ENCODE measurements at regions not wholly inside any gene's neighbourhood (a gene's known extent, or its start where the extent isn't known, plus 50 kb on each side); places are given as distances from the start of the nearest gene placed in this dataset.

DNA sequence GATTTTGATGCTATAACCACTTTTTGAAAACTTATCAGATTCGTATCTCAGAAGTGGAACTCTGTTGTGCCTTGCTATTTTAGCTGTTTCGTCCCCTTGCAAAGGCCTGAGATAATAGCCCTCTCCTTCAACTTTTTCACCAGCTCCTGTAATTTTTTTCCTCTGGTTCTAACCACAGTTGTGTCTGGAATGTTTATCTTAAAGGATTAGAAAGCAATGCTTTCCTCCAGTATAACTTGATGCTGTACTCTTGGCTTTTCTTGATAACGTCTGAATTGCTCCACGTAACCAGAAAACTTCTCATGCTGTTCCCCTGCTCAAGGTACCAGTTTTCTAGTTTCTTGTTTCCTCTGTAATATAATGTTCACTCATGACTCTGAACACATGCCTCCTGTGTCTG lies 209.4 kb downstream of the DTWD2 start:
- DNase-seq (ENCODE audit: low spot score) = no peak

DNA sequence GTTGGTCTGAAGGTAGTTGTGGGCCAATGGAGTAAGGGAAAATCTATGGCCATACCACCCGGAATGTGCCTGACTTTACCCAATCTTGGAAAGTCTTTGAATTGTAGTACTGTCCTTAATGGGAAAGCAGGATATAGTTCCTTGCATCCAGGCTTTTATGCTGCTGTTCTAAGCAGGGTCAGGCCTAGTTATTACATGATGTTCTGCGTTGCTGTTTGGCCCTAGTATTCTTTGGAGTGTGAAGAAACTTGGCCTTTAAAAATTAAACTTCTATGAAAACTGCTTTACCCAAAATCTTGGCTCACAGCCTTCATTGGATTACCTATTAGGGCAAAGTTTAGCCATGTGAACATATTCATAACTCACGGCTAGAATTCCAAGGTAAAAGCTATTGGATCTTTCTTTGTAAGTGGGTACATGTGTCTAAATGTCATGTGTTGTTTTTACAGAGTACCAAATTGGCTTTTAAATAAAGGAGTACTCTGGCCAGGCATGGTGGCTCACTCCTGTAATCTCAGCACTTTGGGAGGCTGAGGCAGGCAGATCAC lies 211.1 kb downstream of the DTWD2 start:
- DNase-seq (ENCODE audit: low spot score) = no peak

DNA sequence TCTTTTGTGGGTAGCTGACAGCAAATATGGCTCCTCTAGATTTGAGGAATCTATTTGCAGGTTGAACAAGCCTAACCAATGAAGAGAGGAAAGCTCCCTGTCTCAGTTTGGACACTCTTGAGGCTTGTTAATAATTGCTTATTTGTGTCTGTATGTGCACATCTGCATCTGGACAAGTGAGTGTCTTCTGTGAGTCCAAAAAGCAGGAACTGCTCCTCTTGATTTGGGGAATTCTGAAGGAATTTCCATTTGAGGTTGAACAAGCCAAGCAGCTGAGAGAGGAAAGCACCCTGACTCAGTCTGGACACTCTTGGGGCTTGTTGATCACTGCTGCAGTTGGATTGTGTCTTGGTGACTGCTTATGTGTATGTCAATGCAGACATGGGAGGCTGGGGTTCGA lies 211.6 kb downstream of the DTWD2 start:
- DNase-seq (ENCODE audit: low spot score) = no peak

DNA sequence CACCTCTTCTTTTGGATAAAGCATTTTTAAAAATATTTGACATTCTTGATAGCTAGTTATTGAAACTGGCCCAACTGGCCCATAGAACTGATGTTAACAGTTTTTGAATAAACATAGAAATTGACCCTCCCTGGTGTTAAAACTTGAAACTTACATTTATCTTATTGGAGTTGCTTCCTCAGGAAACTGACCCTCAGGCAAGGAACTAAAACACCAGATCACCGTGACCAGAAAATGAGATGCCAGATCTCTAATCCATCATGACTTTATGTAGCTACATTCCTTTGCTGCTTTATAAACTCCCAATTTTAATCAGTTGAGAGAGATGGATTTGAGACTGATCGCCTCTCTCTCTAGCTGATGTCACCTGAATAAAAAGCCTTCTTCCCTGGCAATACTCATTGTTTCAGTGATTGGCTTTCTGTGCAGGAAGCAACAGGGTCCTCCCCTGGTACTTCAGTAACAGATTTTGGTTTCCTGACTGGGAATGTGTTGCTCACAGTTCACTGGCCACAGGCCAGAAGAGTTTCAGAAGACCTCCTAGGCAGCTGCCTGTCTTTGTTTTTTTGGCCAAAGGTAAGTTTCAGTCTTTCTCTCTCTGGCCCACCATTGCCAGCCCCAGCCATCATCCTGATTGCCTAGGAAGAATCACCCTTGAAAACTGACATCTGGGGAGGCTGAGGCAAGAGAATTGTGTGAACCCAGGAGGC lies 212.4 kb downstream of the DTWD2 start:
- DNase-seq (ENCODE audit: low spot score) = no peak

DNA sequence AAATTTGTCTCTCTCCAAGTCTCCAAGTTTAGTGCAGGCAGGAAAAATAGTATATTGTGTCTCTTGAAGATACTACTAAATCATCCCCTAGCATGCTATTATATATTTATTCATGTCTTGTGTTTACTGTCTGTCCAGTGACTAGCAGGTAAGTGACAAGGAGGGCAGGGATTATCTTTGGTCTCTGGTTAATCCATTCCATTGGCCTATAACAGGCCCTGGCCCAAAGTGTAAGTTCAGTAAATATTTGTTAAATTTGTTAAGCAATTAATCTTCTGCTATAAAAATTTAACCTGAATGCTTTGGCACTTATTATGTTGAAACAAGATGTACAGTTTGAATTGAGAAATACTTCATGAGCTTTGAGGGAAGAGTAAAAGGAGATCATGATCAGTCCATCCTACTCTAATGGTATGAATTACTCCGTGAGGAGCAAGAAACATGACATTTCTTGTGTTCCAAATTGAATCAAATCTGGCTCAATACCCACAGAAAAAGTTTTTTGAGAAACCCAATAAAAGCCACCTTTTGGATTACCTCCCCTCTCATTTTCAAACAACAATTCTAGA lies 219.7 kb downstream of the DTWD2 start:
- no peak for DNase-seq (ENCODE audit: low spot score)

DNA sequence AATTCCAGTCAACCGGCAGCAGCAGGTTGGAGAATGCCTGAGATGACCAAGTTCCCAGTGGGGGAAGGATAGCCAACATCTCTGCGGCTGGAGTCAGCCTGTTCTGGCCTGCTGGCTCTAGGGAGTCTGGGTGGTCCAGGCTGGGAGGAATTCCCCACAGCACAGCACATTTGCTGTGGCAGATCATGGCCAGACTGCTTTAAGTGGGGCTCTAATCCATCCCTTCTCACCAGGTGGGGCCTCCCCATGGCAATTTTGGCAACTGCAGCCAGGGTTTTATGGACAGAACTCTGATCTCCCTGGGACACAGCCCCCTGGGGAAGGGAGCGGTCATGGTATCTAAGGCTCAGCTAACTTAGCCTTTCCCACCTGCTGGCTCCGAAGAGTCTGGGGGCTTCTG lies 226.1 kb downstream of the DTWD2 start:
- no peak for DNase-seq (ENCODE audit: low spot score)

DNA sequence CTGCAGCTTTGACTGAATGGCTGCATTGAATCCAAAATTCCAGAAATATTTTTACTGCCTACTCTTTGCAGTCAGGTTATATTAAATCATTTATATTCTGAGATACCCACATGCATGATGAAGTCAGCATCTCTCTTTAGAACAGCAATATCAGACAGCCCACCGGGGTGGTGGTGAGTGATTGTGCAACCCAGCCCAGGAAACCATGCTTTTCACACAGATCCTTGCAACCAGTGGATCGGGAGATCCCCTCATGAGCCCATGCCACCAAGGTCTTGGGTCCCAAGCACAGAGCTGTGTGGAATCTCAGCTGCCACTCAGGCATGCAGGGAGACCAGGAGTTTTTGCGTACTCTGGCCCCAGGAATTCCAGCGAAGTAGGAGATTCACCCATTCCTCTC lies 226.5 kb downstream of the DTWD2 start:
- no peak for DNase-seq (ENCODE audit: low spot score)

DNA sequence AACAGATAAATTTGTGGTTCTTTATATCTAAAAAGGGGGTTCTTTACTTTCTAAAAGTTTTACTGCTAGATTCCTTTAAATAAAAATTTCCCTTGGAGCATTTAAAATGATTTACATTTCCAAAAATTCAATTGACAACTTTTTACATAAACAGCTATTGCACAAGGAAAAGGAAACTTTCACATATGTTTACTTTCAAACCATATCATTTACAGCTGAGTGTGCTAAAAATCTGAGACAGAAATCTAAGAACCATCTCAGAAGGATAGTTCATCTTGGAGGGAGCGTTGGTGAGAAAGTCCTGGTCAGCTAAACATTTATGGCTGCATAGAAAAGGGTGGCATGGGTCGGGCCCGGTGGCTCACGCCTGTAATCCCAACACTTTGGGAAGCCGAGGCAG lies 235.4 kb downstream of the DTWD2 start:
- DNase-seq (ENCODE audit: low spot score) = no peak

DNA sequence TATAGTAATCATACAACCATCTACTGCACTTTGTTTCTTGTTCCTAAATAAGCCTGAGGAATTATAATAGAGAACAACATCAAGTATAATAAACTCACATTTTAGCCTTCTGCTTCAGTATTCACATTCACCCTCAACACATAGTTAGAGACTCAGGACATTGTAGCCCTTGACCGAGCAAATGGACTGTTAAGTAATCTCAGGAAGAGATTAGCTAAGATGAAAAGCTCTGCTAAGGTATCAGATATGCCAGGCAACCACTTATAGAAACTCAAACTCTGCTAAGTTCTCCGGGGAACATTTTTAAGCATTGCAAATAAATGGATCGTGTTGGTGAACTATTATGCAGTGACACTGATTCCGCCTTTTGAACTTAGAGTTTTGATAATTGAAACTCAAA lies 252.0 kb downstream of the DTWD2 start:
- DNase-seq (ENCODE audit: low spot score) = no peak

DNA sequence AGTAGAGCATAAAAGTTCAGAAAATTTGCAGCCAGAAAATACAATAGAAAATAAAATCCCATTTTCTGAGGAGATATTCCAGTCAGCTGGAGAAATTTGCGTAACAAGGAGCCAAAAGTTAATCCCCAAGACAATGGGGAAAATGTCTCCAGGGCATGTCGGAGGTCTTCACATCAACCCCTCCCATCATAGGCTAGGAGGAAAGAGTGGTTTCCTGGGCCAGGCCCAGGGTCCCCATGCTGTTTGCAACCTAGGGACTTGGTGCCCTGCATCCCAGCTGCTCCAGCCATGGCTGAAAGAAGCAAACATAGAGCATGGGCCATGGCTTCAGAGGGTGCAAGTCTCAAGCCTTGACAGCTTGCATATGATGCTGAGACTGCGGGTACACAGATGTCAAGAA lies 255.0 kb downstream of the DTWD2 start:
- DNase-seq (ENCODE audit: low spot score) = no peak

DNA sequence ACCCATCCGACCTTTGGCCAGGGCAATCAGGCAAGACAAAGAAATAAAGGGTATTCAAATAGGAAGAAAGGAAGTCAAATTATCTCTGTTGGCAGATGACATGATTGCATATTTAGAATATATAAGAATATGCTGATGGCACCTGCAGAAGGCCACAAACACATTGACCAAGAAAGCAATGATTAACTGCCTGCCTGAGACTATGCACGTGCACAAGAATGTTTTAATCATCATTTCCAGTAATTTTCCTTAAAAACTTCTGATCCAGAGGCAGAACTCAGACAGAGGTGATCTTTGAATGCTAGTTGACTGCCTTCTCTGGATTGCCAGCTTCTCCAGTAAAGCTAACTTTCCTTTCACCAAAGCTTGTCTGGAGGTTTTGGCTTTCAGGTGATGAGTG lies 260.2 kb downstream of the DTWD2 start:
- DNase-seq (ENCODE audit: low spot score) = no peak

DNA sequence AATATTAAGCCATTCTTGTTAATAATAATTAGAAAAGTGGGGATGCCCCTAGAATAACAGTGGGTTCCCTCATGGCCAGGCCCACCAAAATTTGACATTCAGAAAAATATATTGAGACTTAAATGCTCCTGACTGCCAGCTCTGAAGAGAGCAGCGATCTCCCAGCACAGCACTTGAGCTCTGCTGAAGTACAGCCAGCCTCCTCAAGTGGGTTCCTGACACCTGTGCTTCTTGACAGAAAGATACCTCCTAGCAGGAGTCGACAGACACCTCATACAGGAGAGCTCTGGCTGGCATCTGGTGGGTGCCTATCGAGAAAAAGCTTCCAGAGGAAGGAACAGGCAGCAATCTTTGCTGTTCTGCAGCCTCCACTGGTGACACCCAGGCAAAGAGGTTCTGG lies 261.5 kb downstream of the DTWD2 start:
- DNase-seq (ENCODE audit: low spot score) = no peak

DNA sequence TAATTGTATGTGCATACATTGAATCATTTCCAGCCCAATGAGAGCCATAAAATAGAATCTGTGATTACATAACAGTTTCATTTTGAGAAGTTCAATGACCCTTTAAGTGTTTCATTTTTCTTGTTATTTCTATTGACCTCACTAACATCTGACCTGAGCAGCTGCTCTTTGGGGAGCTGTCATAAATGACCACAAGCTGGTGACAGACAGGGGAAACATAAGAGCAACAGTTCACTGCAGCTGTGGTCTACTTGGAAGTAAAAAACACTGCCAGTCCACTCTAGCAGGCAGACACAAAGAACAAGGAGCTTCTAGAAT lies 265.4 kb downstream of the DTWD2 start:
- DNase-seq (ENCODE audit: low spot score) = no peak

DNA sequence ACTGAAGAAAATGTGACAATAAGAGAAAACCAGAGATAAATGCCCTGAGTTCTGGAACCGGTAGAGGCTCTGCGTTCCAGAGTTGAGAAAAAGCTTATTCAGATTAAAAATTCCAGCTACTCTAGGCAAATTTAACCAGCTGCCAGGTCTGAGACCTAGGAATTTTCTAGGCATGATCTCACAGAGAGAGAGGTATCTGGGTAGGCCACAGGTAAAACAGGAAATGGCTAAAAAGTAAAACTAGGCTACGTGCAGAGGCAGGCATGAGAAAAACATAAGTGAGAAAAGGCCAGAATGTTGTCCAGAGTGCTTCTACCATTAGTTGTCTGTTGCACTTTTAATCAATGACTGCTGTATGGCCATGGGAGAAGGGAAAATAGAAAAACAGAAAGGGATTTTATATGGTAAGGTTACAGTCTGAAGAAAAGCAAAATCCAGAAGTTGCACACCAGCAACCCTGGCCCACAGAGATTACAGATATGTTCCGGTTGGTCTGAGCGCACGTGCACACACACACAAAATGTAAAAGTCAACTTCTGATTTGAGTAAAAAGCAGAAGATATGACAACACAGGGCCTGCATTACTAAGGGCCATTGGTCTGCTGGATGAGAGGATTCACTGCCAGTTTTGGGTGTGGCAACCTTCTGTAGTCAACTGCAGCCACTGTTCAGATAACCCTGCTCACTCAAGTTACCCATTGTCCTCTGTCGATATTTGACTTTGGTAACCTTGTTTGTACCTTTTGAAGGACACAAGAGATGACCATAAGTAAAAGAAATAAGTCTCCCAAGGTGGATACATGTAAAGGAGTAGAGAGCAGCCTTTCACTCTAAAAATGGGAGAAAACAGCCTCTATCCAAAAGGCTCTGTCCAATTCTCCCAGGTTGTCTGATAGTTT lies 266.0 kb downstream of the DTWD2 start:
- no peak for DNase-seq (ENCODE audit: low spot score)

DNA sequence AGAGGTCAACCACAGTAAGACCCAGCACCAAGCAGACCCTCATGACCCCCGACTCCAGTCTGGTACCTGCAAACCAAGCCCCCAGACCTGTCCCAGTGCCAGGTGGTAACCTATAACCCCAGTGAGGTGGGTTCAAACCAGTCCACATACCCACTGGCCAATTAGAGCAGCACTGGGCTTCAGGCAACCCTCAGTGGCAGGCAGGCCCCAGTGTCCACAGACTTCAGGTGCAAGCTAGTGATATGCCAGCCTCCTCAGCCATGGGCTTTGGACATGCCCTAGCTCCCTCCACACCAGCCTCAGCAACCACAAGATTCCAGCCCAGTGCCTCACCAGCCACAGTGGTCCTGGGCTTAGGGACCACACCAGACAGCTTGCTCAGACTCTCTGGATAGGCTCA lies 276.6 kb downstream of the DTWD2 start:
- DNase-seq (ENCODE audit: low spot score) = no peak

DNA sequence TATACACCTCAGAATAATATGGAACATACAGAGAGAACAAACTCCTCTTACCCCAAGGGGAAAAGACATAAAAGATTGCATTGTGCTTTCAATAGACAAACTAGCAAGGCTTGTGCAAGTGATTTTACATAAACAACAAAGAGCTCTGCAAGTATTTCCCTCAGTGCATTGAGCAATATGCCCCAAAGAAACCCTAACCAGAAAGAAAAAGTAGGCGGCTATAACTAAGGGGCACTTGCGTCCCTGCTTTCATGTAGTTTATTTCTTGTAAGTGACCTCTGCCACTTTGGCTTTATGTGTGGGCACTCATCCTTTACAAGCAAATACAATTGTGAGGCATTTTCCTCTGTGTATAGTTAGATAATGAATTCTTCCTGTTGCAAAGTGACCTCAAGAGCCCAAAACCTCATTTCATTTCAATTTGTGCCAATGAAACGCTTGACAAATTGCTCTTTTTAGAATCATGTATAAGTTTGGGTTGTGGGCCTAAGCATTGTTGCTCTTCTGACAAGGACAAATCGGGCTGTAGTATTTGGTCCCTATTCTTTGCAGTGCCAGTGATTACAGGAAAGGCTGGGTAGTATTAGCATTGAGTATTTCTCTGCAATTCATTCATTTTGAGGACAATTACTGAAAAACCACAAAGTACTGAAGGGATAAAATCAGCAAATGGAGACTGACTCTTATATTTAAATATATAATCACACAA lies 282.2 kb downstream of the DTWD2 start:
- no peak for DNase-seq (ENCODE audit: low spot score)

DNA sequence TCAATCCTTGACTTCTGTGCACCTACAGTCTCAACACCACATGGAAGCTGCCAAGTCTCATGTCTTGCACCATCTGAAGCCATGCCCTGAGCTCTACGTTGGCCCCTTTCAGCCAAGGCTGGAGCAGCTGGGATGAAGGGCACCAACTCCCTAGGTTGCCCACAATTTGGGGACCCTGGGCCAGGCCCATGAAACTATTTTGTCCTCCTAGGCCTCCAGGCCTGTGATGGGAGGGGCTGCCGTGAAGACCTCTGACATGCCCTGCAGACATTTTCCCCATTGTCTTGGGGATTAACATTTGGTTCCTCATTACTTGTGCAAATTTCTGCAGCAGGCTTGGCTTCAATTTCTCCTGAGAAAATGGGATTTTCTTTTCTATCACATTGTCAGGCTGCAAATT lies 285.1 kb downstream of the DTWD2 start:
- no peak for DNase-seq (ENCODE audit: low spot score)

DNA sequence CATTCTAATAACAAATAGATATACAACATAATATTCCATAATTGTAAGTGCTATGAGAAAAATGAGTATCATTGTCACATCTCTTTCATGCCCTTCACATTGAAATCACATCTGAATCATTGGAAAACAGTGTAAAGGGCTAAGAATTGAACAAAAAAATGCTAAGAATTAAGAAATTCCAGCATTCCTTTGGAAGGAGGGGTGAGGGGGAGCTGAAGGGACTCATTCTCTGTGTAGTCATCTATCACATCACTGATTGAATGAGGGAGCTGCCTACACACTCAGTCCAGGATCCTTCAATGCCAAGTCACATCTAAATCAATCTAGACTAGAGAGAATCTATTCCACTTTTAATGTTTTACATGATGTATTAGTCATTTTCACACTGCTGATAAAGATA lies 286.6 kb downstream of the DTWD2 start:
- DNase-seq (ENCODE audit: low spot score) = no peak

DNA sequence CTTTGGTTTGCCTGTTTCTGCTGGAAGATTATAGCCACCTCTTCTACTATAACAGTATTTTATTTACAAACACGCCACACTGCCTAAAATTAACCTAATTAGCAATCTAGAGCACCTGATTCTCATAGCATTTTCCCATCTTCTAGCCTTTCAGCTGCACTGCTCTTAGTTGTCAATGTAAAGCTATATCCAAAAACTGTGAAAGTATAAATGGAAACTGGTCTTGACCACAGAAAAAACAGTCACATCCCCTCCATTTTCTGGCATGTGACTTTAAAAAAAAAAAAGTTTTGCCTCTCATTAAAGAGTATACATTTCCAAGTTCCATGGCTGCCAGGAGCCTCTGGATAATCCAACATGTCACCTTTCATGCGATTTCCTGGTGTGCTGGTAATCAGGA lies 287.8 kb downstream of the DTWD2 start:
- no peak for DNase-seq (ENCODE audit: low spot score)

DNA sequence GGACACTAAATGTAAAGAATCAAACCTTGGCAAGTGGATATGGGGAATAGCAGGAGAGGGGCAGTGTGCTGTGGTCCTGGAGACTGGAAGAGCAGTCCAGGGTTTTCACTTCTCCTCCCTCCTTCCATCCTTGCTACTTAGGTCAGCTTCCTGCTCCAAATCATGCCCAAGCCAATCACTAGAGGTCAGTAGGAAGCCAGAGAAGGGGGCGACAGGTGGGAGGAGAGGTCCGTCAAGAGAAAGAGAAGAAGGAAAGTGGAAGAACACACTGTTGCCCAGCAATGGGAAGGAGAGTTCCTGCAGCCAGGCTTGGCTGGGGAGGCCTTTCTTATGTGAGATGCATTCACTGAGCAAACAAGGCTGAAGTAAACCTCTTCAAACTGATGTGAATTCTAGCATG lies 289.6 kb downstream of the DTWD2 start:
- DNase-seq (ENCODE audit: low spot score) = no peak

DNA sequence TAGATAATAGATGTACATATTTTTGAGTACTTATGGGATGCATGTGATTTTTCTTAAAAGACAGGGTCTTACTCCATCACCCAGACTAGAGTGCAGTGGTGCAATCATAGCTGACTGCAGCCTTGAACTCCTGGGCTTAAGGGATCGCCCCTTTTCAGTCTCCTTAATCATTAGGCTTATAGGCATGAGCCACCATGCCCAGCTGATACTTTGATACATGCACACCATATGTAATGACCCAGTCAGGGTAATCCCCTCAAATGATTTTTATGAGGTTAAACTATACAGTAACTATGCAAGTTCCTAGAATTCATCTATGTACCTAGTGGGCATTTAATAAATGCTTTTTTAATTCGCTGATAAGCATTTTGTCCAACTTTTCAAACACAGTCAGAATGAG lies 292.3 kb downstream of the DTWD2 start:
- no peak for DNase-seq (ENCODE audit: low spot score)

DNA sequence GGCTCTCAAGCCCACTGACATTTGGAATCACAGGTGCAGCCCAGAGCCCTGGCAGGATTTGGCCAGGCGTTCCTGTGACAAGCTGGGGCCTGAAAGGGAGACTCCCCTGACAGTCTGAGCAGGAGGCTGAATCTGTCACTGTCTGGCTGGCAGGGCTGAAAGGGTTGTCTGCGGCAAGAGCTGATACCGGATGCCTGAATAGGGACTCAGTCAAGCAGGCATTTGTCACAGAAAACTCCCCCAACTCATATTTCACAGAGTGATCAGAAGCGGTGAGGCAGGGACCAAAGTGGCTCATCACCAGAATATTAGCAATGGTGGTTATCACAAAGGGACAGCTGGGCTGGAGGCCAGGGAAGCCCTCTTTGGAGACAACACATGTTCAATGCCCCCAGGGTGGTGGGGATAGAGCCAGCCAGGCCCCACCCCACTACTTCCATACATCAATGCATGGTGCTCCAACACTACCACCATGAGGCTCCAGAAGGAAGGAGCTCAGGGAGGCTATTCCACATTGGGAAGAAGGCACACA lies 295.5 kb downstream of the DTWD2 start:
- DNase-seq (ENCODE audit: low spot score) = no peak

Measured in AG08395 (cell line).